SU-DHL-6 (cell line): ENCODE measurements at regions not wholly inside any gene's neighbourhood (a gene's known extent, or its start where the extent isn't known, plus 50 kb on each side); places are given as distances from the start of the nearest gene placed in this dataset.

Experiments used
- H2AFZ ChIP-seq: fragments of 200-600 bp; sonication (generic); 2 replicates; pipeline ENCODE4 v1.6.1; 2014; ENCODE audit warnings: low read depth, mild to moderate bottlenecking, moderate library complexity, mixed read lengths, antibody characterized with exemption, low read length; ENCODE audit not compliant: severe bottlenecking
- H3F3A ChIP-seq: fragments of 200-600 bp; shearing (Covaris generic); 2 replicates; pipeline ENCODE4 v1.6.0; 2016; ENCODE audit warnings: antibody characterized with exemption, mild to moderate bottlenecking; ENCODE audit not compliant: insufficient read depth
- H3K27ac ChIP-seq: fragments of 200-600 bp; sonication (generic); 2 replicates; pipeline ENCODE4 v1.5.1; 2016; ENCODE audit warnings: low read depth, mild to moderate bottlenecking, low read length, moderate library complexity, mixed read lengths
- H3K27me3 ChIP-seq: fragments of 200-600 bp; sonication (generic), shearing (Covaris generic); 2 replicates; pipeline ENCODE4 v1.6.0; 2014; ENCODE audit warnings: mild to moderate bottlenecking, low read length
- H3K36me3 ChIP-seq: fragments of 200-600 bp; sonication (generic); 2 replicates; pipeline ENCODE4 v1.6.1; 2014; ENCODE audit warnings: mild to moderate bottlenecking, low read length, mixed read lengths
- H3K4me2 ChIP-seq: fragments of 300-600, 200-600 bp; shearing (Covaris generic), sonication (generic); 2 replicates; pipeline ENCODE4 v1.6.0; 2014; ENCODE audit warnings: low read length, low read depth, mild to moderate bottlenecking; ENCODE audit not compliant: poor library complexity, severe bottlenecking
- H3K4me3 ChIP-seq: fragments of 200-600 bp; sonication (generic); 2 replicates; pipeline ENCODE4 v1.5.1; 2014; ENCODE audit warnings: antibody characterized with exemption, low read length, mild to moderate bottlenecking, mixed read lengths; ENCODE audit not compliant: insufficient read depth, poor library complexity, severe bottlenecking
- H3K79me2 ChIP-seq: fragments of 200-600 bp; sonication (generic); 2 replicates; pipeline ENCODE4 v1.6.1; 2014; ENCODE audit warnings: mild to moderate bottlenecking, low read length, moderate library complexity; ENCODE audit not compliant: insufficient read depth
- H3K9ac ChIP-seq: fragments of 200-600 bp; sonication (generic); 2 replicates; pipeline ENCODE4 v1.7.0; 2014; ENCODE audit warnings: mild to moderate bottlenecking, low read length
- H3K9me2 ChIP-seq: fragments of 200-600 bp; sonication (generic); replicated peaks from 2 replicates; pipeline ENCODE4 v1.6.1; 2014; ENCODE audit warnings: low read length; ENCODE audit not compliant: insufficient read depth
- H3K9me3 ChIP-seq: fragments of 200-600 bp; sonication (generic); 2 replicates; pipeline ENCODE4 v1.6.1; 2014; ENCODE audit warnings: low read length, mixed read lengths; ENCODE audit not compliant: insufficient read depth
- H4K20me1 ChIP-seq: fragments of 200-600 bp; sonication (generic); 2 replicates; pipeline ENCODE4 v1.6.1; 2014; ENCODE audit warnings: low read depth, mild to moderate bottlenecking, antibody characterized with exemption, low read length, moderate library complexity, mixed read lengths
- CTCF ChIP-seq: fragments of 200-600 bp; sonication (generic); IDR thresholded peaks from one replicate; pipeline ENCODE4 v1.5.1; 2017; ENCODE audit warnings: antibody characterized with exemption, mild to moderate bottlenecking, low read length, moderate library complexity; ENCODE audit not compliant: insufficient read depth, poor library complexity, severe bottlenecking
- EZH2phosphoT487 ChIP-seq: fragments of 200-600 bp; sonication (generic), shearing (Covaris generic); conservative IDR thresholded peaks from 2 replicates; pipeline ENCODE4 v1.6.1; 2018; ENCODE audit warnings: mild to moderate bottlenecking, antibody characterized with exemption, low read length, moderate library complexity, mixed read lengths

GRCh38 chr2:48126162-48126561 is 188.3 kb upstream of the FOXN2 start:
- no peaks in the 10 kb centered on the region for H3K36me3 ChIP-seq
- no peaks in the 10 kb centered on the region for H4K20me1 ChIP-seq
- no peaks in the 10 kb centered on the region for H3K9me2 ChIP-seq
- H3K9ac ChIP-seq = no peak overlapping the region
- no peaks in the 10 kb centered on the region for H3F3A ChIP-seq
- no peak overlapping the region for H3K27ac ChIP-seq
- no peaks in the 10 kb centered on the region for H3K79me2 ChIP-seq
- no peaks in the 10 kb centered on the region for H3K27me3 ChIP-seq
- no peaks in the 10 kb centered on the region for H3K9me3 ChIP-seq
- no peak overlapping the region for H2AFZ ChIP-seq
- TF ChIP-seq EZH2phosphoT487 = no peak
- no peak overlapping the region for H3K4me2 ChIP-seq
- no peak overlapping the region for H3K4me3 ChIP-seq

- Histone ChIP-seq H3K9me2 (no peaks in the 10 kb centered on the region), H3K79me2 (no peaks in the 10 kb centered on the region), H3K4me2 (no peak overlapping the region), H2AFZ (no peak overlapping the region), H3K27ac (no peak overlapping the region), H4K20me1 (no peaks in the 10 kb centered on the region), H3K27me3 (no peaks in the 10 kb centered on the region), H3K36me3 (no peaks in the 10 kb centered on the region), H3K4me3 (no peak overlapping the region), H3K9me3 (no peaks in the 10 kb centered on the region), H3K9ac (no peak overlapping the region), H3F3A (no peaks in the 10 kb centered on the region)
- no peak for TF ChIP-seq EZH2phosphoT487
- TF ChIP-seq CTCF = no peak
Measured at GRCh38 chr2:48127612-48128191, 186.8 kb upstream of the FOXN2 start.

- Histone ChIP-seq H3K4me2 (no peak overlapping the region), H3K9me3 (no peaks in the 10 kb centered on the region), H3K9ac (no peak overlapping the region), H3K79me2 (no peaks in the 10 kb centered on the region), H2AFZ (no peak overlapping the region), H3F3A (no peaks in the 10 kb centered on the region), H4K20me1 (no peaks in the 10 kb centered on the region), H3K27ac (no peak overlapping the region), H3K4me3 (no peak overlapping the region), H3K9me2 (no peaks in the 10 kb centered on the region), H3K36me3 (no peaks in the 10 kb centered on the region), H3K27me3 (no peaks in the 10 kb centered on the region)
- no peak for TF ChIP-seq EZH2phosphoT487
- TF ChIP-seq CTCF = no peak
Measured at GRCh38 chr2:48129293-48129950, 185.1 kb upstream of the FOXN2 start.

GRCh38 chr2:48131539-48132270 is 182.8 kb upstream of the FOXN2 start:
- Histone ChIP-seq H3K36me3 (no peaks in the 10 kb centered on the region), H3K9me3 (no peaks in the 10 kb centered on the region), H3K4me3 (no peak overlapping the region), H3F3A (no peaks in the 10 kb centered on the region), H2AFZ (no peak overlapping the region), H3K27ac (no peak overlapping the region), H3K4me2 (no peak overlapping the region), H3K9me2 (no peaks in the 10 kb centered on the region), H4K20me1 (no peaks in the 10 kb centered on the region), H3K9ac (no peak overlapping the region), H3K27me3 (no peaks in the 10 kb centered on the region), H3K79me2 (no peaks in the 10 kb centered on the region)
- no peak for TF ChIP-seq EZH2phosphoT487
- no peak for TF ChIP-seq CTCF
